LNCaP clone FGC (cell line): ENCODE measurements at regions not wholly inside any gene's neighbourhood (a gene's known extent, or its start where the extent isn't known, plus 50 kb on each side); places are given as distances from the start of the nearest gene placed in this dataset.

Experiments used
- DNase-seq: peaks from one replicate; pipeline ENCODE4 v3.0.0-alpha.2; 2011; ENCODE audit warnings: low read depth
- H3K4me3 ChIP-seq: 2 replicates; pipeline ENCODE4 v1.5.1; 2011; ENCODE audit warnings: mild to moderate bottlenecking, low read depth, low read length, control low read depth
- TF ChIP-seq, protein P1 (sequence below): IDR thresholded peaks from 2 replicates; pipeline ENCODE4 v1.5.1; 2012; ENCODE audit warnings: mild to moderate bottlenecking; ENCODE audit not compliant: control insufficient read depth, insufficient read depth; ENCODE audit errors: extremely low read depth

DNA sequence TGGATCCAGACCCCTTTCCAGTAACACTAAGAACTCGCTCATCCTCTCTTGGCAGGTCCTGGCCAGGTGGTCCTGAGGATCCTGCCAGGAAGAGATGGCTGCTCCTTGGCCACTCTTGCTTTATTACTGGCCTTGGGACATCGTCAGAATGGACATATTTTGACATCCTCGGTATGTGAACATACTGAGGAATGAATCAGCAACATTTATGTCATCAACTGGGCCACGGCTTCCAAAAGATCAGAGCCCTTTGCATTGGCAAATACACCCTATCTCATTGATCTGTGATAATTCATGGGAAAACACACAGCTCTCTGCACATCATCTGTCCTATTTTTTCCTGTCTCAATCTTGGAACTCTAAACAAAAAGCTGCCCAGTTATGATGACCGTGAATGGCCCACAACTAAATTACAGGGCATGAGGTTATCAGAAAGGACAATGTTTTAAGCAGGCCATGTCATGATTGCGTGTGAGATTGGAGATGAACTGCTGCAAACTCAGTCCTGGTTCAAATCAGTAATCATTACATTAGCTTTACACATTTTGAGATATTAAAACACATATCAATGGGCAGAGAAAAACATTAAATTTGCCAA lies 1325.8 kb downstream of the AACS start:
- no peak overlapping the region for H3K4me3 ChIP-seq
- no peak for DNase-seq
- TF ChIP-seq, protein P1, sequence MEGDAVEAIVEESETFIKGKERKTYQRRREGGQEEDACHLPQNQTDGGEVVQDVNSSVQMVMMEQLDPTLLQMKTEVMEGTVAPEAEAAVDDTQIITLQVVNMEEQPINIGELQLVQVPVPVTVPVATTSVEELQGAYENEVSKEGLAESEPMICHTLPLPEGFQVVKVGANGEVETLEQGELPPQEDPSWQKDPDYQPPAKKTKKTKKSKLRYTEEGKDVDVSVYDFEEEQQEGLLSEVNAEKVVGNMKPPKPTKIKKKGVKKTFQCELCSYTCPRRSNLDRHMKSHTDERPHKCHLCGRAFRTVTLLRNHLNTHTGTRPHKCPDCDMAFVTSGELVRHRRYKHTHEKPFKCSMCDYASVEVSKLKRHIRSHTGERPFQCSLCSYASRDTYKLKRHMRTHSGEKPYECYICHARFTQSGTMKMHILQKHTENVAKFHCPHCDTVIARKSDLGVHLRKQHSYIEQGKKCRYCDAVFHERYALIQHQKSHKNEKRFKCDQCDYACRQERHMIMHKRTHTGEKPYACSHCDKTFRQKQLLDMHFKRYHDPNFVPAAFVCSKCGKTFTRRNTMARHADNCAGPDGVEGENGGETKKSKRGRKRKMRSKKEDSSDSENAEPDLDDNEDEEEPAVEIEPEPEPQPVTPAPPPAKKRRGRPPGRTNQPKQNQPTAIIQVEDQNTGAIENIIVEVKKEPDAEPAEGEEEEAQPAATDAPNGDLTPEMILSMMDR = no peak

DNA sequence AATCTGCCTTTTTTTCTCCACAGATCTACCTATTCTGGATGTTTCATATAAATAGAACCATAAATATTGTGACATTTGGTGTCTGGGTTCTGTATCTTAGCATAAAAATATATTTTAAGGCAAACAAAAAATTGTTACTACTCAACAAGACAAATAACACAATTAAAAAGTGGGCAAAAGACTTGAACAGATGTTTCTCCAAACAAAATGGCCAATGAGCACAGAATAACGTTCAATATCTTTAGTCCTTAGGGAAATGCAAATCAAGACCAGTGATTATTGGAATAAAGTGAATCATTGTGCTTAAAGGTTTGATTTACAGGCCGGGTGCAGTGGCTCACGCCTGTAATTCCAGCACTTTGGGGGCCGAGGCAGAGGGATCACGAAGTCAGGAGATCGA lies 1331.3 kb downstream of the AACS start:
- TF ChIP-seq, protein P1 = no peak
- no peak for DNase-seq
- H3K4me3 ChIP-seq = no peak overlapping the region

DNA sequence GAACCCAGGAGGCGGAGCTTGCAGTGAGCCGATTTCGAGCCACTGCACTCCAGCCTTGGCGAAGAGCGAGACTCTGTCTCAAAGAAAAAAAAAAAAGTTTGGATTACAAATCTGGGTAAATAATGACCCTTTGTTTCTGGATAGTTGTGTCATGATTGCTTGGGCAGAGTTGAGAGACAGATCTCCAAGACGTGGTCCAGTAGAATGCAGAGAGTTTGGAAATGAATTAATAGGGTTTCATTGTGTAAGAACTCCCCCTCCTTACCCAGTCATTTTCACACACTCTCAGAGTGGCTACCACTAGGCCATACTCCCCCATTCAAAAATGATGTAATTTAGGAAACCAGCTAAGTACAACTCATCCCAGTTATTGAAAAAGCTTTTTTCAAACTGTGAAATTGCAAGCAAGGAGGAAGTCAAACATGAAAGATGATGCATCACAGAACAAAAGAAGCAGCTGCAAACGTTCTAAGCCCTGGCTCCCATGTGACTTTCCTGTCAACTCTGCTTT lies 1331.9 kb downstream of the AACS start:
- TF ChIP-seq, protein P1 = no peak
- H3K4me3 ChIP-seq = no peak overlapping the region
- no peak for DNase-seq

DNA sequence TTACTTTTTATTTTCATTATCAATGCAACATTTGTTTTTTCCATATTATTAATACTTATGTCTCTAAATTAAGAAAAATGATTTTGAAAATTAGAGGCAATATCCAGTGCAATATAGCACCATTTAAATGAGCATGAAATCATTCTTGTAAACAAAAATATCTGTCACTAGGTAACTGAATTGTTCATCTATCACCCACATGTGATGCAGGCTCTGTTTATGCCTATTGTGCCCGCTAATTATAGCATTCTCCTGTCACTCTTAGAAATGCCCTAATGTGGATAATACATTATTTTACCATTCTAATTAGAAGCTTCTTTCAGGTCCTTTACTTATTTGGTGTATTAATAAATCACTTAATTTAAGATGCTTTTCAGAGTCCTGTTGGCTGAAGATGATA lies 1332.4 kb downstream of the AACS start:
- no peak for DNase-seq
- H3K4me3 ChIP-seq = no peak overlapping the region
- TF ChIP-seq, protein P1 = no peak

DNA sequence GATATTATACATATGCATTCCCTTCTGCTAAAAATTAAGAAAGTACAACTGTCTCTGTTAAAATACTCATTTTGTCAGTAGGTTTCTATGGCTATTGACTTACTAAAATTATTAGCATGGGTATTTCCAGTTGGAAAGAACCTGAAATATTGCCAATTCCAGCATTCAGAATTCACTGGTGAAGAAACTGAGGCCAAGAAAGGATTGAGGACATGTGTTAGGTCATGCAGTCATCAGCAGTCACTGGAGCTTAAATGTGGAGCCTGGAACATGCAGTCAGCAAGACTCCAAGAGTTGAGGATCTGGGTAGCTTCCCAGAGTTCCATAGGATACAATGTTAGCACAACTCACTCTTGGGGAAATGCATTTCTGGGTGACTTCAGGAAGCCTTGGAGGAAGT lies 1335.6 kb downstream of the AACS start:
- no peak for DNase-seq
- TF ChIP-seq, protein P1 = no peak
- no peak overlapping the region for H3K4me3 ChIP-seq

DNA sequence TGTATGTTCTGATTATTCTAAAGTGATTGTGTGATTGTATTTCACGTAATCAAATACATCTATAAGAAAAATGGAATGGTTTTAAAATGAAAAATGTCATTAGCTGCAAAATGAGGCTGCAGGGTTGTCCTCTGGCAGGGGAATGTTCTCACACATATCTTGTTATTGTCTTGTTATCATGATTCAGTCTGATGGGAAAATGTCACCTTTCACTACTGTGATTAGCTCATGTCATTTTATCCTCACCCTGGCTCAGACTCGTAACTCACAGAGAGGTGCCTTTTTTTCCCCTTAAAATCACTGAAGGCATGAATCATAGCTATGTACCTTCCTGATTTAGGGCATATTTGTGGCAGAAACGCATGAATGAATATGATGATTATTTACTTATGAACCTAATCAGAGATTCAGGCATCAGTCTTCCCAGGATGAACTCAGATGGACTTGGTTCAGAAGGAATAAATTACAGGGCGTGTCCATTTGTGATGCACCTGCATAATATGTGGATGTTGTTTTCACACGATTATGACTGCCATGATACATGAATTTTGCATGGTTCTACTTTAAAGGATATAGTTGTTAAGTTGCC lies 1339.2 kb downstream of the AACS start:
- H3K4me3 ChIP-seq = no peak overlapping the region
- TF ChIP-seq, protein P1 = no peak
- no peak for DNase-seq

DNA sequence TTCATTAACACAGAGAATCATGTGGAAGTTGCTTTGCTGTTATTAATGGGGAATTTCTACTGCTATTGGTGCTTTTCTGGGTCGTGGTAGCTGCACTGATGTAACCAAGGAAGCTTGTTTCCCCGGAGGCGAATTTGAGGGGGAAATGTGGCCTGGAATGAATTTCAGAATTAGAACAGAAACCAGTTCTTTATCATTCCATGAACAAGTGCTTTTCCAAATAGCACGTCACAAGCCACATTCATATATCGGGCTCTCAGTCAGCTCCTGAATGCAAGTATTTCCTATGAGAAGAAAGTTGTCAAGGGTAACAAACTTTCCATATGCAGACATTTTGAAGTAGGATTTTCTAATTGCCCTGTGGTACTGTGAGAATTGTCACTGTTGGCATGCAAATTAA lies 1353.2 kb downstream of the AACS start:
- TF ChIP-seq, protein P1 = no peak
- H3K4me3 ChIP-seq = no peak overlapping the region
- DNase-seq = no peak
